Hematopoietic multipotent progenitor cell treated with erythropoietin and hydrocortisone succinate and interleukin-3 and kit ligand, for 4 days (in vitro differentiated cells): ENCODE measurements at regions not wholly inside any gene's neighbourhood (a gene's known extent, or its start where the extent isn't known, plus 50 kb on each side); places are given as distances from the start of the nearest gene placed in this dataset.

Experiments used
- DNase-seq: peaks from one replicate; pipeline ENCODE4 v3.0.0-alpha.2; 2015

DNA sequence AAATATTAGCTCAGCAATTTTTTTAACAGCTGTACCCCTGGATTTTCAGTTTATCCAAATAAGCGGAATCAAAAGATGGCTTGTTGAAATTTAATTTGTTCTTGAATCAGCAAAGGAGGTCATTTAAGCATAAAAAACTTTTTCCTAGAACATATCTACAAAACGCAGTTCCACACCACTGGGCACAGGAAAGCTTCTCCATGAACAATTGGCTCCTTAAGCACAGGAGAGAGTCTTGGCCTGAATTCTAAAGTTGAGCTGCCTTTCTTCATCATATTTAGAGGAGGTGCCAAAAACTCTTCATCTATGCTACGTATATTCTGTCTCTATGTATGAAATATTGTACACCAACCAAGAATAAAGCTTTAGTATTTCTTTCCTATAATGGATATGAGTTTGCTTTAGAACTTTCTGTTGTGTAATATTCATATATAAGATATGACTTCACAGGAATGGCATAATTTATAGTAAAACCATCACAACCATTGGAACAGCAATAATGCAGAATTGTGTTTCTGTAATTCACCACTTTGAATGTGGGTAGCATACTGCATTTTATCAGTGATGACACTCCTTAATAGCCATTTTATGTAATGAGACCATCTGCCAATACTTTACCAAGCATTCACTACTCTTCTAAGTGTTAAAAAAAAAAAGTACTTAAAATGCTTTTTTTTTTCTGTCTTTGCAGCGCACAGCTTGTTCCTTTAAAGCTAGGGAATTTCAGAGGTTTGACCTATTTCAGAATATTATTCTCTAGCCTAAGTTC is 263.7 kb downstream of the SLITRK6 start:
- no peak for DNase-seq

DNA sequence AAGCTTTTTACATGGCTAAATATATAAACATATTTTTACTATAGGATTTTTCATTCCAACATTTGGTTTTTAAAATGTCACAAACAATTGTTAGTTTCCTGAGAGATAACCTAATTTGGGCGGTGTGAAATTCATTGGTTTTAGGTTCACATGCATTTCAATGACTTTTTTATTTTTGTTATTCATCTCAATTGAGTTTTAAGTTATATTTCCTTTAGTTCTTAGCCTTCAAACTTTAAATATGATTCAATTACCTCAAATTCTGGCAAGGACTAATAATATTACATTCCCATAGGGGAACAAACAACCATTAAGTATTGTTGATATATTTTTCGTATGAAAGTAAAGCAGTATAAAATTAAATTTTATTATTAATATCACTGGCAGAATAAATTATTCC is 265.3 kb downstream of the SLITRK6 start:
- DNase-seq = no peak

GRCh38 chr13:85529218-85529594 is 270.0 kb downstream of the SLITRK6 start:
- DNase-seq = no peak

- peak; percentile 9 for DNase-seq
Observed at GRCh38 chr13:85528491-85529217, 270.6 kb downstream of the SLITRK6 start.

DNA sequence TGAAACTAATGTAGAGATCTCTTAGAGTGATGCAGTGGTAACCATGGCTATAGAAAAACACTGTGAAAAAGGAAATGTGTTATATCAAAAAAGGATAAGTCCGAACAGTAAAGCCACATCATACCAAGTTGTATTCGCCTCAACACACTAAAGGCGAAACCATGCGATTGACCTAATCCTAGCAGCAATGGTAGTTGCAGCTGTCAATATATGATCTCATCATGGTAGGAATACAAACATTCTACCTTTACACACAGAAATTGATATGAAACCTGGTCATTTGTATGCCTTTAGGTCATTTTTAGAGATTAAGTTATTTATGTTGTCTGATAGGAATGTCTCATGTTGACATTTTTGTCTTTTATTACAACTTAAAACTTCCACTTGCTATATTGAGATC is 271.9 kb downstream of the SLITRK6 start:
- no peak for DNase-seq

DNA sequence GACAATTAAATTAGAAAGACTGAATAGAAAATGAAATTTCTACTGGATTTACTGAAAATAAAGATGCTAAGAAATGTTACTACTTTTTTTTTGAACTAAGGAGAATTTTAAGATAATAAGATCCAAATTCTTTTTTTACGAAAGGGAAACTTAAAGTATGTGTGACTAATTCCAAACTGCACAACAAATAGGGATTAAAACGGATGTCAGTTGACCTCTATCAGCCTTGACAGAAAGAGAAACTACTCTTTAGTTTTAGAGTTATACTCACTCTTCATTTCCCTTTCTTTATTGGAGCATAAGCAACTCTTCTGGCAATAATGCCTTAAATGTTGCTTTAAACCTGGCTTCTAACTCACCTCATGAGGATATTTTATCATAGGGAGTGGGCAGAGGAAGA is 273.8 kb downstream of the SLITRK6 start:
- no peak for DNase-seq

DNA sequence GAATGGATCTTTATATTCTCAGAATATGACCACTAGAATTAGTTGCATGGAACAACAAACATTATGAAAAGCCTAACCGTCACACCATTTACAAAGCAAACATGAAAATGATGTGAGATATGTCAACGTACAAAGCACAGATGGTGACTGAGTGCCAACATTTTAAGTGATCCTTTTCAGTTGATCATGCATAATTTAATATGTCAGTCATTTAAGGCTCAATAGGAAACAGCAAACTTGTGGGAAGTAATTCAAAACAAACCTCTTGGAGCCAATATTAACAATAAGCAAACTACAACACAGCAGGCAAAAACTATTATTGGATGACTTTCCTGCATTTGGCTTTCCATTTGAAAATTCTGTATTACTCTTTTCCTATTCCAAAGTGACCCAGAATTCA is 277.6 kb downstream of the SLITRK6 start:
- no peak for DNase-seq

- DNase-seq = no peak
Observed at GRCh38 chr13:85520445-85520844, 278.8 kb downstream of the SLITRK6 start.

GRCh38 chr13:85519363-85519762 is 279.9 kb downstream of the SLITRK6 start:
- DNase-seq = no peak

DNA sequence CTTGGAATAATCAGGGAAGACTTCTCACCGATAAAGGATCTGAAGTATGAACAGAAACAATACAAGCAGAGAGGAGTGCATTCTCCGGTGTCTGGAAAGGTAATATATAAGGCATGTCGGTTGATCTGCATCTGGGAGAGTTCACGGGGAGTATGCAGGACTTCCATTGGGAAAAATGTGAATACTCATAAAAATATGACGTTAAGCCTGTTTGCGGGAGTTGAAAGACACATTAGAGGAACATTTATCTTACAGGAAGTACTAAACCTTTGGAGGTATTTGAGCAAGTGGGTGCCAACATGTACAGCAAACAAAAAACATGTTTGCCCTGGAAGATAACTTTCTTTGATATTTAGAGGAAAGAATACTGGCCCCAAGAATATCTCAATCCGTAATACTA is 286.8 kb downstream of the SLITRK6 start:
- DNase-seq = no peak

DNA sequence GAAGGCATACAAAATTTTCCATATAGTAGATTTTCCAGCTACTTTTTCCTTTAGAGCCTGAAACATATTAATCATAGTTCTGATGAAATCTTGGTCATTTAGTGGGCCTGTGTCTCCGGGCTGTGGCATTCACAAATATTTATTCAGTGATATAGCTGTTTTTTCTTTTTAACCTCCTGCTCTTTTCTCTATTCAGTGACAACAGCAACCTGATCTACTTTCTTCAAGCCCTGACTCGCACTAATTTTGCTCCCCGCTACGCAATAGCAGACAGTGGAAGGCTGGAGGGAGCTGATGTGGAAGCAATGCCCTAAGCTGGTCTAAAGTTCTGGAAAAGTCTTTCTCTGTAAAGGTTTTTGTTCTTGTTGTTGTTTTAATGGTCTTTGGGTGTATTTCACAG is 289.7 kb downstream of the SLITRK6 start:
- DNase-seq = no peak

- no peak for DNase-seq
Observed at GRCh38 chr13:85508683-85509329, 290.4 kb downstream of the SLITRK6 start.

DNA sequence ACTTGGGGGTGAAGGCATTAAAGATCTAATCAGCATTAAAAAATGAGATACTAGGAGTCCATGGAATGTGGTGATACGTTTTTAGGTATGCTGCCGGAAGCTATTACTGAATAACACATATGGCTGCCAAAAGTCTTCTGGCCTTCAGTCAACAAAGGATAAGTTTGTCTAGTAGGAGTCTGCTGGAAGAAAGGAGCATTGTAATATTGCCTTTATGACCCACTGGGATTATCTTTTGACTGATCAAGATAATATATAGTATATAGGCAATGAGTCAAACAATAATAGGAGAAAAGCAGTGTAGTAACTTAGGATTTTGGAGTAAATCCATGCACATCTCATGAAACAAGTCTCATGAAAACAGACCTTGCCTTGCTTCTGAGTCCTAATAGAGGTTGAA is 295.4 kb downstream of the SLITRK6 start:
- DNase-seq = no peak

GRCh38 chr13:85501616-85502015 is 297.6 kb downstream of the SLITRK6 start:
- peak; percentile 54 for DNase-seq

DNA sequence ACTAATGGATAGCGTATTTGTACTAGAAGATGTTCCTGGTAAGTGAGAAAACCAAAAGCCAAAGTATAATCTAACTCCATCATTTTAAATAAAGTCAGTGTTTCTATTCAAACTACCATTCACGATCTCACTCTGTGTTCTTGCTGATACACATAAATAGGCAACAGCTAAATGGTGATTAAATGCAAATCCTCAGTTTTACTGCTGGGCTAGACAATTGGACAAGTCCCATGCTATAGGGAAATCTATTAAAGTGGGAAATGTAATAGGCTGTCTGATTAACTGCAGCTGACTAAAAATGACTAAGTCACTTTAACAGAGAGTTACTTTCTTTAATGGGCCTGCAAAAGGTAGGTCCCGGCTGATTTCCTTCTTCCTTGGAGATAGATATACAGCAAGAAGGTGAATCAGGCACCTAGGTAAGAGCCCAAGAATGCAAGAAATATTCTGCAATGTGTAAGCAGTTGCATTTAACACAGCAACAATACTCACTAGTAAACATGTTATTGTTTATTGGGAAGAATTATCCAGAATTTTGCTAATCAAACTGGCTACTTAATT is 298.4 kb downstream of the SLITRK6 start:
- no peak for DNase-seq

DNA sequence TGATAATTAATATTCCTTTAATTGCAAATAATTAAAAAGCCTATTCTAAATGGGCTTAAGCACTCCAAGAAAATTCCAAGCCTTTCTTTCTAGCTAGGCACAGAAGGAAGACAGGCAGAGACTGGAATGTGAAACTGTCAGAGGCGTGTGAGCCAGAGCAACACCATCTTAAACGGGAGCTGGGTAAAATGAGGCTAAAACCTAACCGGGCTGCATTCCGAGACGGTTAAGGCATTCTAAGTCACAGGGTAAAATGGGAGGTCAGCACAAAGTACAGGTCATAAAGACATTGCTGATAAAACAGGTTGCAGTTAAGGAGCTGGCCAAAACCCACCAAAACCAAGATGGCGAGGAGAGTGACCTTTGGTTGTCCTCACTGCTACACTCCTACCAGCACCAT is 300.4 kb downstream of the SLITRK6 start:
- DNase-seq = no peak

DNA sequence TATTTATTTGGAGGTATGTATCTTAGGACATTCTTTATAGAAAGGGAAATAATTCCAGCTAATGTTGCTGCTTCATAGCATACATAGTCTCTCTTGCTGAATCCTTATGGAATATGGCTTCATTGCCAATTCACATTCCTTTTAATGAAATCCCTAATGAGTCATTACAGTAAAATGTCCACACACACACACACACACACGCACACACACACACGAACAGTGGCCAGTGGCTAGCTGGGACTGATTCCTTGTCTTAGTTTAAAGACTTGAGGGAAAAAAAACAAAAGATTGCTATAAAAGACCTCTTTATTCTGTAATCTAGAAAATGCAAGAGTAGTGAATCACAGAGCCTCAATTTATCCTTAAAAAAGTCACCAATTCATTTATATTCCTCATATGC is 301.6 kb downstream of the SLITRK6 start:
- DNase-seq = no peak

- no peak for DNase-seq
Observed at GRCh38 chr13:85492283-85492682, 306.9 kb downstream of the SLITRK6 start.

GRCh38 chr13:85486663-85487062 is 312.6 kb downstream of the SLITRK6 start:
- no peak for DNase-seq

DNA sequence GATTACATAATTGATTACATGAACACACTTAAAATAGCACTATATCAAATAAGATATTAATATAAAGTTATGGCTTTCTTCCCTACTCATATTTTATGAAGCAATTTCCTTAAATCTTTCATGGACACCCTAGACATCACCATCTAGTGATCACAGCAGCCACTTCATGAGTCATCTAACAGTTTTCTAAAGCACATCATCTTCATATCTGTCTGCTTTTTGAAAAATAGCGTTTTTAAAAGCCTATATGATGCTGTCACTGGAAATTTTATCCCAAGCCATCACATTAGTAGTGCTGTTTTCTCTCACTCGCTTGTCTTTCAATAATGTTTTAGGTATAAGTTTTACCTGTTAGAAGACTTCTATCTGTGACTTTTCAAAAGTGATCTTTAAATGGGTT is 326.1 kb downstream of the SLITRK6 start:
- no peak for DNase-seq

DNA sequence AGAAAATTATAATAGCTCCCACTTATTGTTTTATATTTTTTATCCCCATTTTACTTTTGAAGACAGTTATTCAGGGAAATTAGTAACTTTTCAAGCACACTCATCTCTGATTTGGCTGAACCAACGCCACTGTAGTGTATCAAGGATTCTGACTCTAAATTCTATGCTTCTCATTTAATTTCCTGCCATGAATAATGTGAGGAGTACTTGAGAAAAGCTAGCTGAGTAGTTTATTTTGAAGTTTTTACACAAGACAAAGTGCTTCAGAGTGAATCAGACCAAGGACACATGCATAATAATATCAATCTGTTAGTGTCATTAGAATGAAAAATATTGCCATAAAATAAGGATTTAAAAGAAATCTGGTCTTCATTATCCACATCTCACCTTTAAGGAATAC is 329.9 kb downstream of the SLITRK6 start:
- DNase-seq = no peak

- no peak for DNase-seq
Observed at GRCh38 chr13:85462792-85463425, 336.3 kb downstream of the SLITRK6 start.

DNA sequence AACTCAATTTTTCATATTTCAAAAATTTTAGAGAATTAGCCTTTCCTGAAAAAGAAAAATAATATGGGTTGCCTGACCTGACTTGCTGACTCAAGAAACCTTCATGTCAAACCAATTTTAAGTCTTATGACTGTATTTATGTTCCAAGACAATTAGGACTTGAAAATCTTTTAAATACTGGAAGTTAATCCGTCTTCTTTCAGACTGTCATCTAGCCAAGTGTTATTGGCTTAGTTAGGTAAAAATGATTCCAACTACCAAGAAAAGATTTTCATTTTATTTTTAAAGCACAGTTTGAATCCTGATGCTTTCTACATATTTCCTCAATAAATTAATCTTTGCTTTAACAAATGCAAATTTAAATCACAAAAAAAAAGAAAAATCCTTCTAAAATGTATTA is 337.6 kb downstream of the SLITRK6 start:
- DNase-seq = no peak
